GM19324 (cell line): ENCODE measurements at regions not wholly inside any gene's neighbourhood (a gene's known extent, or its start where the extent isn't known, plus 50 kb on each side); places are given as distances from the start of the nearest gene placed in this dataset.

Experiments
- ATAC-seq: cut with Tn5 transposase; IDR thresholded peaks from one replicate; pipeline ENCODE4 v1.9.1; 2021; ENCODE audit warnings: mild to moderate bottlenecking, moderate library complexity; ENCODE audit not compliant: unreplicated experiment, low FRiP score

GRCh38 chr10:36344240-36345174 is 702.4 kb upstream of the FZD8 start:
- ATAC-seq = no peak

- no peak for ATAC-seq
These were observed 700.7 kb upstream of the FZD8 start for GRCh38 chr10:36342781-36343180.

GRCh38 chr10:36341471-36341870 is 699.4 kb upstream of the FZD8 start:
- ATAC-seq = no peak

- no peak for ATAC-seq
These were observed 694.2 kb upstream of the FZD8 start for GRCh38 chr10:36336315-36336714.

- ATAC-seq = no peak
These were observed 691.4 kb upstream of the FZD8 start for GRCh38 chr10:36333446-36333845.

- no peak for ATAC-seq
These were observed 690.8 kb upstream of the FZD8 start for GRCh38 chr10:36332926-36333325.

- ATAC-seq = no peak
These were observed 689.0 kb upstream of the FZD8 start for GRCh38 chr10:36331121-36331520.

- no peak for ATAC-seq
These were observed 683.7 kb upstream of the FZD8 start for GRCh38 chr10:36325815-36326214.

GRCh38 chr10:36324831-36325230 is 682.7 kb upstream of the FZD8 start:
- no peak for ATAC-seq

- no peak for ATAC-seq
These were observed 671.0 kb upstream of the FZD8 start for GRCh38 chr10:36313142-36313541.

- ATAC-seq = no peak
These were observed 661.8 kb upstream of the FZD8 start for GRCh38 chr10:36303896-36304295.

GRCh38 chr10:36302086-36302485 is 660.0 kb upstream of the FZD8 start:
- ATAC-seq = no peak

- no peak for ATAC-seq
These were observed 659.4 kb upstream of the FZD8 start for GRCh38 chr10:36301539-36301938.

- no peak for ATAC-seq
These were observed 659.0 kb upstream of the FZD8 start for GRCh38 chr10:36301139-36301538.

GRCh38 chr10:36283827-36284226 is 641.7 kb upstream of the FZD8 start:
- ATAC-seq = no peak

- ATAC-seq = no peak
These were observed 639.8 kb upstream of the FZD8 start for GRCh38 chr10:36281831-36282331.

- ATAC-seq = no peak
These were observed 638.9 kb upstream of the FZD8 start for GRCh38 chr10:36280890-36281499.

- no peak for ATAC-seq
These were observed 638.2 kb upstream of the FZD8 start for GRCh38 chr10:36280321-36280741.

GRCh38 chr10:36278176-36278575 is 636.1 kb upstream of the FZD8 start:
- no peak for ATAC-seq

- ATAC-seq = no peak
These were observed 635.4 kb upstream of the FZD8 start for GRCh38 chr10:36277459-36277858.

GRCh38 chr10:36271627-36272340 is 629.7 kb upstream of the FZD8 start:
- ATAC-seq = no peak
